ENCODE measurements at regions not wholly inside any gene's neighbourhood (a gene's known extent, or its start where the extent isn't known, plus 50 kb on each side); places are given as distances from the start of the nearest gene placed in this dataset.

DNA sequence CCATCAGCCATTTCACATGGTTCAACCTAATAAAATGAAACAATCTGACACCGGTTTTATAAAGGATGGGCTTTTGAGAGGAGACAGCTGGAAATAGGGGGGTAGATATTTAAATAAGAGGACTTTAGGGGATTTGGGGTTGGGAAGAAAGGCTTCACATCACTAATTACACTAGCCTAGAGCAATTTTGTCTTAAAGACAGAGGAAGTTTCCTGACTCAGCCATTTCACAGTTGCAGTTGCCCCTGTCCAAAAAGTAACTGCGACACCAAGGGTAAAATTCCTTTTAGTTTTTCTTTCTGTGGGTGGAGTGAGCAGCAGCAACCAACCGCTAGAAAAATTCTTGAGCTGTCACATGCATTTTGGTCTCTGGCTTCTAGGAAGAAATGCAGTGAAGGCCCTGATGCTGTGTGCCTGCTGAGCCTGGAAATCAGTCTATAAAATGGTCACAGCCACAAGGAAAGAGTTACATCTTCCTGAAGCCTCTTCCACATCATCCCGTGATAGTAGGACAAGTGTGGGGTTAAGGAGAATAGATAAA lies 233.6 kb downstream of the ZNF674 start:
- intact Hi-C loops (cut with micrococcal nuclease) (no loop called here), dilution Hi-C loops (cut with MboI; ENCODE audit: extremely low pct_ligation_motif_present, low sequenced_read_pairs) (no loop called here)
- no peak for DNase-seq (ENCODE audit: low read depth, low spot score)
- CTCF ChIA-PET = no interaction called here
- Histone ChIP-seq H3K9ac (replicated peaks; ENCODE audit: extremely low read depth, insufficient read depth, low read length) (no peak overlapping the region), H3K4me3 (replicated peaks in 1 of 3; ENCODE audit: insufficient read depth in 1 of 3, low read depth in 1 of 3, low read length in 3 of 3) (no peak overlapping the region), H3K9me3 (replicated peaks; ENCODE audit: control insufficient read depth, insufficient read depth, low read length) (no peaks in the 10 kb centered on the region), H3K27me3 (ENCODE audit: control insufficient read depth in 2 of 2, insufficient read depth in 2 of 2, low read length in 2 of 2) (no peaks in the 10 kb centered on the region), H3K9me1 (replicated peaks; ENCODE audit: control insufficient read depth, extremely low read depth, insufficient read depth, low read length) (no peaks in the 10 kb centered on the region), H3K36me3 (ENCODE audit: control insufficient read depth in 2 of 2, extremely low read depth in 1 of 2, insufficient read depth in 2 of 2, low read length in 2 of 2) (no peaks in the 10 kb centered on the region), H2AFZ (ENCODE audit: low read depth, low read length) (no peak overlapping the region), H3K27ac (ENCODE audit: insufficient read depth, low read depth, low read length) (no peak overlapping the region), H3K4me1 (ENCODE audit: control insufficient read depth, extremely low read depth, insufficient read depth, low read length) (peaks cover 2% of the 10 kb centered on the region), H3K79me2 (ENCODE audit: control insufficient read depth, insufficient read depth, low read length) (no peaks in the 10 kb centered on the region), H4K20me1 (replicated peaks; ENCODE audit: control insufficient read depth, extremely low read depth, insufficient read depth, low read length) (no peaks in the 10 kb centered on the region), H3K4me2 (ENCODE audit: insufficient read depth, low read length) (no peak overlapping the region)
- POLR2A ChIA-PET = no interaction called here
- TF ChIP-seq, protein P1, sequence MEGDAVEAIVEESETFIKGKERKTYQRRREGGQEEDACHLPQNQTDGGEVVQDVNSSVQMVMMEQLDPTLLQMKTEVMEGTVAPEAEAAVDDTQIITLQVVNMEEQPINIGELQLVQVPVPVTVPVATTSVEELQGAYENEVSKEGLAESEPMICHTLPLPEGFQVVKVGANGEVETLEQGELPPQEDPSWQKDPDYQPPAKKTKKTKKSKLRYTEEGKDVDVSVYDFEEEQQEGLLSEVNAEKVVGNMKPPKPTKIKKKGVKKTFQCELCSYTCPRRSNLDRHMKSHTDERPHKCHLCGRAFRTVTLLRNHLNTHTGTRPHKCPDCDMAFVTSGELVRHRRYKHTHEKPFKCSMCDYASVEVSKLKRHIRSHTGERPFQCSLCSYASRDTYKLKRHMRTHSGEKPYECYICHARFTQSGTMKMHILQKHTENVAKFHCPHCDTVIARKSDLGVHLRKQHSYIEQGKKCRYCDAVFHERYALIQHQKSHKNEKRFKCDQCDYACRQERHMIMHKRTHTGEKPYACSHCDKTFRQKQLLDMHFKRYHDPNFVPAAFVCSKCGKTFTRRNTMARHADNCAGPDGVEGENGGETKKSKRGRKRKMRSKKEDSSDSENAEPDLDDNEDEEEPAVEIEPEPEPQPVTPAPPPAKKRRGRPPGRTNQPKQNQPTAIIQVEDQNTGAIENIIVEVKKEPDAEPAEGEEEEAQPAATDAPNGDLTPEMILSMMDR (IDR thresholded peaks at IDR 0.05; ENCODE audit: extremely low read depth in 1 of 2, insufficient read depth in 1 of 2, low read depth in 1 of 2, low read length in 2 of 2) = no peak
- TF ChIP-seq EZH2 (IDR thresholded peaks at IDR 0.05; ENCODE audit: borderline replicate concordance, low read depth, low read length, severe bottlenecking) = no peak
- no TSS peak for BruUV-seq (replicated peaks)
- FAIRE-seq = no peak

GRCh38 chrX:46310815-46311497 lies 234.3 kb downstream of the ZNF674 start:
- DNase-seq (ENCODE audit: low read depth, low spot score) = no peak
- Histone ChIP-seq H3K4me3 (replicated peaks in 1 of 3; ENCODE audit: insufficient read depth in 1 of 3, low read depth in 1 of 3, low read length in 3 of 3) (no peak overlapping the region), H3K4me1 (ENCODE audit: control insufficient read depth, extremely low read depth, insufficient read depth, low read length) (no peaks in the 10 kb centered on the region), H3K9me1 (replicated peaks; ENCODE audit: control insufficient read depth, extremely low read depth, insufficient read depth, low read length) (no peaks in the 10 kb centered on the region), H4K20me1 (replicated peaks; ENCODE audit: control insufficient read depth, extremely low read depth, insufficient read depth, low read length) (no peaks in the 10 kb centered on the region), H3K9me3 (replicated peaks; ENCODE audit: control insufficient read depth, insufficient read depth, low read length) (no peaks in the 10 kb centered on the region), H3K79me2 (ENCODE audit: control insufficient read depth, insufficient read depth, low read length) (no peaks in the 10 kb centered on the region), H3K27me3 (ENCODE audit: control insufficient read depth in 2 of 2, insufficient read depth in 2 of 2, low read length in 2 of 2) (no peaks in the 10 kb centered on the region), H3K36me3 (ENCODE audit: control insufficient read depth in 2 of 2, extremely low read depth in 1 of 2, insufficient read depth in 2 of 2, low read length in 2 of 2) (no peaks in the 10 kb centered on the region), H3K4me2 (ENCODE audit: insufficient read depth, low read length) (no peak overlapping the region), H3K27ac (ENCODE audit: insufficient read depth, low read depth, low read length) (no peak overlapping the region), H3K9ac (replicated peaks; ENCODE audit: extremely low read depth, insufficient read depth, low read length) (no peak overlapping the region), H2AFZ (ENCODE audit: low read depth, low read length) (no peak overlapping the region)
- dilution Hi-C loops (cut with MboI; ENCODE audit: extremely low pct_ligation_motif_present, low sequenced_read_pairs) = no loop called here
- CTCF ChIA-PET = no interaction called here
- intact Hi-C loops (cut with micrococcal nuclease) = no loop called here
- no peak for FAIRE-seq
- TF ChIP-seq POLR2AphosphoS5 (IDR thresholded peaks at IDR 0.05; ENCODE audit: insufficient read depth, low read depth, low read length) = no peak
- BruUV-seq (replicated peaks) = no TSS peak
- POLR2A ChIA-PET = no interaction called here
